ENCODE measurements at regions not wholly inside any gene's neighbourhood (a gene's known extent, or its start where the extent isn't known, plus 50 kb on each side); places are given as distances from the start of the nearest gene placed in this dataset.
"Not testable (repeated sequence)": the region's sequence is repeated elsewhere in the genome, so short reads cannot be mapped to it uniquely, and the experiment has no call there.

GRCh38 chr16:87144232-87144631, 173.0 kb downstream of the C16orf95 start:
- no peak for DNase-seq

- DNase-seq, result no peak
These were observed 171.7 kb downstream of the C16orf95 start for GRCh38 chr16:87145181-87146176.

GRCh38 chr16:87146676-87147075, 170.5 kb downstream of the C16orf95 start:
- no peak for DNase-seq

GRCh38 chr16:87149051-87149450, 168.1 kb downstream of the C16orf95 start:
- no peak for DNase-seq

GRCh38 chr16:87150262-87150661, 166.9 kb downstream of the C16orf95 start:
- no peak for DNase-seq

GRCh38 chr16:87150681-87151280, 166.4 kb downstream of the C16orf95 start:
- no peak for DNase-seq

GRCh38 chr16:87152221-87152755, 164.9 kb downstream of the C16orf95 start:
- no peak for DNase-seq

- DNase-seq, result no peak
These were observed 163.9 kb downstream of the C16orf95 start for GRCh38 chr16:87153326-87153725.

GRCh38 chr16:87155315-87155714, 161.9 kb downstream of the C16orf95 start:
- not testable (repeated sequence) for DNase-seq

- no peak for DNase-seq
These were observed 161.0 kb downstream of the C16orf95 start for GRCh38 chr16:87156195-87156594.

GRCh38 chr16:87160234-87160636, 157.0 kb downstream of the C16orf95 start:
- DNase-seq, result no peak

- DNase-seq, result no peak
These were observed 156.4 kb downstream of the C16orf95 start for GRCh38 chr16:87160701-87161337.

GRCh38 chr16:87161410-87161809, 155.8 kb downstream of the C16orf95 start:
- not testable (repeated sequence) for DNase-seq

GRCh38 chr16:87161822-87162676, 155.1 kb downstream of the C16orf95 start:
- no peak for DNase-seq

GRCh38 chr16:87162799-87163198, 154.4 kb downstream of the C16orf95 start:
- DNase-seq, result not testable (repeated sequence)

- no peak for DNase-seq
These were observed 153.6 kb downstream of the C16orf95 start for GRCh38 chr16:87163637-87164036.

- DNase-seq, result no peak
These were observed 152.0 kb downstream of the C16orf95 start for GRCh38 chr16:87165151-87165550.

- DNase-seq, result no peak
These were observed 151.3 kb downstream of the C16orf95 start for GRCh38 chr16:87165885-87166284.

- DNase-seq, result no peak
These were observed 150.9 kb downstream of the C16orf95 start for GRCh38 chr16:87166321-87166720.

GRCh38 chr16:87166934-87167333, 150.3 kb downstream of the C16orf95 start:
- no peak for DNase-seq

GRCh38 chr16:87169509-87169995, 147.6 kb downstream of the C16orf95 start:
- no peak for DNase-seq

- DNase-seq, result no peak
These were observed 146.9 kb downstream of the C16orf95 start for GRCh38 chr16:87170310-87170709.
